NOMO-1 treated with dmso at 0.1 percent for 144 hours (cell line): ENCODE measurements at regions not wholly inside any gene's neighbourhood (a gene's known extent, or its start where the extent isn't known, plus 50 kb on each side); places are given as distances from the start of the nearest gene placed in this dataset.
"Not testable (repeated sequence)": the region's sequence is repeated elsewhere in the genome, so short reads cannot be mapped to it uniquely, and the experiment has no call there.

Experiments
- DNase-seq: peaks from one replicate; lab custom pipeline; 2025; ENCODE audit not compliant: unreplicated experiment; lab: John Stamatoyannopoulos, UW

DNA sequence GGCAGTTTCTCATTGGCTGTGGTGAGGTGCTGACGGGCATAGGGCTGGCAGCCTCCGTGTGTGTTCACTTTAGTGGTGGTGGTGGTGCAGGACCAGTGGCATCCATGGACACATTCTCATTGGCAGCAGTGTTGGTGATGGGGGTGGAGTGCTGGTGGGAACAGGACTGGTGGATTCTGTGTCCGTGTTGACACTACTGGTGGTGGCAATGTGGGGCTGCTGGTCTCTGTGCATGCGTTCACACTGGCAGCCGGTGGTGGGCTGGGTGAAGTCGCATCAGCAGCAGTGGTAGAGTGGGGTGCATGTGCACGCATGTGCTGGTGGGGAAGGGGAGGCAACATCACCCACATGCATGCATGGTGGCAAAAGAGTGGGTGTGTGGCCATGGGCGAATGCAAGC, 1471.4 kb upstream of the PCDH20 start:
- DNase-seq: no peak

DNA sequence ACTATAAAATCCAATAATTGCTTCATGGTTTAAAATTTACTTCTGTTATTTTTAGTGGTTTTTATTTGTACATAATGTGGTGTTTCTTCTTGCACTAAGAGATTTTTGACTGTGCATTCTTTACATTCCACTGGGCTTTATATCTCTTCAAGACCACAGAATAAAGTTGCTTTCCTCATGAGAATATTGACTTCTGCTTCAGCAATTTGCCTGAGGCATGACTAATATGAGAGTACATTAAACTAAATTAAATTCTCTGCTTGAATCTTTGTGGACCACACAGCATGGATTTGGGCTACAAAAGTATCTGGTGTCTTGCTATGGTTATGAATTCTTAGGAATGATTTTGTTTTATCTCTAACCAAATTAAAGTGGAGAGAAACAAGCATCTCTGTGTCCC, 1463.4 kb upstream of the PCDH20 start:
- DNase-seq: no peak

DNA sequence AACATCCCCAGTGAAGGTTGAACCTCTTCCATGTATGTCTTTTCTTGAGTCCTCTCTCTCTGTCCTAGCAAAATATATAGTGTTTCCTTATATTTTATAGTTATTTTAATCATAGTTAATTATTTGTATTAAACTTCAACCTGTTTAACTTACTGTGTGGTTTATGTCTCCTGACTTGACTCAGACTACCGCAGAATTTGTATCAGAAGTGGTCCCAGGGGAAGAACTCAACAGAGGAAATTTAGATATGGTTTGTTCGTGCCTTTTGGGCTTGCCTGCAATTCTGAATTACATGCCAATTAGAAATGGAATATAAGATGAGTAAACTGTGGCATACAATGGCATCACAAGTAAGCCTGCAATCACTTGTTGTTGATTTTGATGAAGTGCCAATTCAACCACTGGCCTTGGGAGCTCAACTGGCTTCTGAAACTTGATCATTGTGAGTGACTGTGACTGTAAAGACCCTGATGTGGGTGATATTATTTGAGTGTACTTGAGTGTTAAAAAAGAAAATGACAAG, 1459.5 kb upstream of the PCDH20 start:
- DNase-seq: no peak

DNA sequence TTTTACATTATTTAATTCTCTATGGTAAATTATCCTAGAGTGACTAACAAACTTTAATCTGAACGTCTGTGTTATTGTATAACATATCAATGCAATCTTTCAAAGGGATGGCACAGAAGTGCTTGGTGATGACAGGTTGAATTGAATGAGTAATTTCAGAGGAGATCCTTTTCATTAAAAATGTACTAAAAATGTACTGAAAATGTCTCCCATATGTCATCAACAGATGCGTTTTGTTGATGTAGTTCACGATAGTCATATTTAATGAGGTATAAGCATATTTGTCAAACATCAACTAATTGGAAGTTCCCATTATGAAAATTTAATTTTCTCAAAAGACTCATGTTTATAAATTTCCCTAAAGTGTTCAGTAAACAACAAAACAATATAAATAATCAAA, 1434.7 kb upstream of the PCDH20 start:
- DNase-seq: no peak

DNA sequence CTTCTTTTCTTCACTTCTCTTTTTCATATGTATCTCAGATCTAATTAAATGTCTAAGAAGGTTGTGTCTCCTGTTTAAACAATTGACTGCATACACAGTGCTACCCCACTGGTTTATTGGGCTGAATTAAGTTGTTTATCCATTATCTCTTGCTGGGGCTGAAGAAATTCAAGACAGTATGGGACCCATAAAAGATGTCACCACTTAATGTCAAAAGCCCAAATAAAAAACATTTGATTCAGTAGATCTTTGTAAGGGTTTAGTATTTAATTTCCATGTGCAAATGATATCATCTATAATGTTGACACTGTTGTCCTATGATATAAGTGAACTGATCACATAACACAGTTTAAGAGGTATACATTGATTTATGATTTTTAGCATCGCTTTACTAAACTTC, 1431.9 kb upstream of the PCDH20 start:
- no peak for DNase-seq

DNA sequence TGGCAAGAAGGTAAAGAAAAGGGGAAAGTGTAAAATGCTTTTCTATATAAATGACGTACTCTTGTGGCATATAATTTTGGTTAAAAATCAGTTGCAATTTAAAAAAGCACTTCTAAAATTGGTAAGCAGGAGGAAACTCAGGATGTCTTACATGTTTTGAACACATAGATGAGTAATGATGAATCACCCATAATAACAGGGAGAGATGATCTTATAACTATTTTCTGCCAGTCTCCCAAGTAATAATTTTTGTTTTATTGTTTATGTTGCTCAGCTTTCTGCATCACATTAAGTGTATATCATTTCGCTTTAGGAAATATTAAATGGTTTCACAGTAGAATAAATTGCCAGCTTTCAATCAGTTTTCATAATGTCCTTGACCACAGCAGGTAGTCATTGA, 1430.7 kb upstream of the PCDH20 start:
- DNase-seq: no peak

DNA sequence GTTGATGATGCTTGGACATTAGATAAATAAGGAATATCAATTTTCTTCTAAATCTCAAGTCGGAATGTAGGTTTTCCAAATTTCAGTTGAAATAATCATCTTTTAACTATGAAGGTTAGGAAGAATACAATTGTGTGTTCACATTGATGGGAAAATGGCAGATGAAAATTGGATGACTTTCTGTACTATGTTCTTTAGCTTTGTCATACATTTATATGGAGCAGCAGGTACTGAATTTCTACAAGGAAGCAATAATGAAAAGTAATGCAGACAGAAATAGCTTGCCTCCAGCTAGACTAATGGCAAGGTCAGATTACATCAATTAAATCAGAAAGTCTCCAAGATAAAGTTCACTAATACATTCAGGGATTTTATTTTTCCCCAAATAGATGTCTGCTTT, 1423.7 kb upstream of the PCDH20 start:
- DNase-seq: no peak

DNA sequence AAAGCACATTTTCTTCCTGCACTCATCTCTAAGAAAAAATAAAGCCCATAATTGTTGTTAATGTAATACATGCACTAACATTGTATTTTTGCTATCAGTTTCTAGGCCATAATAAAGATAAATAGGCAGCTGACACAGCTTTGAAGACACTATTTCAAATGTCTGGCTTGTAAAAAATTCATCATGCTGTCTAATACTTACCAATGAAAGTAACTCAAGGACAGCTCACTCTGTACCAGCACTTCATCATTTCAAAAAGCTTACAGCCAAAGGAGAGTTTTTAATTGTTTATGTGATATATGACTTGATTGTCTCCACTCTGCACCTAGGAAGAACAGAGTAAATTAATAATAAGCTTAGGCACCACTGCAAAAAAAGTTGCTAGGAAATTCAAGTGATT, 1423.3 kb upstream of the PCDH20 start:
- DNase-seq: no peak

DNA sequence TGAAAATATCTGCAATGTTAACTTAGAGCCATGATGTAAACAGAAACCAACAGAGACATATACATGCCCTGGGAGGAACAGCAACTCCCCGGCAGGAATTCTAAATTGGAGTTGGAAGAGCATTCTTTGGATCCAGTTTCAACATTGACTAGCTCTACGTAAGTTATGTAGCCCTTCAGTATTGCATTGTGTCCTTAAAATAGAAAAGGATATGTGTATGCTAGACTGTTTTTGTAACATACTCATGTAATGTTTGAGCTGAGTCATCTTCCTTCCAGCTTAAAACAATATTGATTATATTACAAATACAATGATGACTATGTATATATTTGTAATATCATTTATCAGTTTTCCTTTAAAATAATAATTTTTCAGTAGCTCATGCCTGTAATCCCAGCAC, 1422.2 kb upstream of the PCDH20 start:
- DNase-seq: no peak

DNA sequence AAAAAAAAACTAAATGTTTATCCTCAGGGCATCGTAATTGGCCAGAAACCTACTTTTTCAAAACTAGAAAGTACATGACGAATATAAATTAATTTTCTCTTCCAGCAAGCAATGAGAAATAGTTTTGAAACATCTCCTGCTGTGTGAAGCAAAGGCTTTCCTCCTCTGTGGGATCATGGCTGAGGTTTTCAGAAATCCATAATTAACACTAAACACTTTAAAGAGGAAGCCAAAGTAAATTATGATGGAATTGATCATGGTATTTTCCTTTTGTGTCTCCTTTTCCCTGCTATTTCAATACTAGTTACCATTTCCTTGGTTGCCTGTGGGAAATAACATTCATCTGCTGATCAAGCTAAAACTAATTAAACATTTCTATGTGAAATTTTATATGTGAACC, 1413.8 kb upstream of the PCDH20 start:
- DNase-seq: no peak

DNA sequence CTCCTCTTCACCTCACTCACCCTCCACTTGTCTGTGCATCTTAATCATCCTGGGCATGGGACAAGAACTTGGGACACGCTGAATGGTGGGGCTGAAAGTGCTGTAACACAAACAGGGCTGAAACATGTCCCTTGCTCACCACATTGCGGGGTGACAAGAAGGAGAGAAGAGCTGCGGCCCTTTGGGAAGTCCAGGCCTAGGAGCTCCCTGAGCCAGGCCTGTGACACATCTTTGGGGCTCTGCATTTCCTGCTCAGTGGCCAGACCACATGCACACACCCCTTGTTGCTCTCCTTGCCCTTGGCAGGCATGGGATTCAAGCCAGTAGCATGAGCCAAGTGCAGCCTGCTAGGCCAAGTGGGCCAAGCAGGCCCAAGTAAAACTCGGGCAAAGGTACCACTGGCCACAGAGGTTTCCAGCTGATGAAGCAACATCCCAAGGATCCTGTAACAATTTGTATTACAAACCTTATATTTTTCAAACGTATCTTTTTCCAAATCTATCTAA, 1384.3 kb upstream of the PCDH20 start:
- DNase-seq: no peak

DNA sequence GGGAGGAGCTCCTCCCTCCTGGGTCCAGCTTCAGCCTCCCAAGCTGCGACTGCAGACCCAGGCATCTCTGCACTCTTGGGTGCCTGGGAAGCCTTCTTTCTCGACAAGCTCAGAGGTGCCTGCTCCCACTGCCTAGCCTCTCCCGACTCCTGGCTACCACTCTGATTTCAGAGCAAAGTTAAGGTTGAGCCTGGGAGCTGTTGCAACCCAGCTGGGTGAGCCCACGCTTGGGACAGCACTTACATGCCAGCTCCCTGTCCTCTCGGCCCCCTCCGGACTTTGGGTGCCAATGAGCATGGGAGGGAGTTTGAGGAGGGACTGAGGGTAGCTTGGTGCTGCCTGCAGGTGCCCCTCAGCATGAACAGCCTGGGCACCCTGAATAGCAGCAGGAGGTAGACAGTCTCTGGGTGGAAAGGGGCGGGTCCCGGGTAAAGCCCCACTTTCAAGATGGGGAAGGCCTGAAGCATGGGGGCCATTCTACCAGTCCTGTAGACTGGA, 1383.4 kb upstream of the PCDH20 start:
- DNase-seq: no peak

DNA sequence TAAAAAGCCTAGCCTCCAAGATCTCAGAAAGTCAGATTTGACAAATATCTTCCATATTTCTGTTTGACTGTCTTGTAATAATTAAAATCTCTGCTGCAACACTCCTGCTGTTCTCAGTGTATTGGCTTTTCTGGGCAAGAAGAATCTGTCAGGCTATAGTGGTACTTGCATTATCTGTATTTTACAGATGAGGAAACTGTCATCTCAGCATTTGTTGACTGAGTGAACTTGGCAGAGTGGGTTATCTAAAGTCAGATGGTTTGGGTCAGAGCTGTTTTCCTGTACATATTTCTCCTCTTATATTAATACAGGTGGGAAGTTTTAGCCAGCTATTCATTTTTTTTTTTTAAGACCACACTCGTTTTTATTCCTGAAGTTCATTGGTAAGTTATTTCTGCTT, 1378.2 kb upstream of the PCDH20 start:
- no peak for DNase-seq

DNA sequence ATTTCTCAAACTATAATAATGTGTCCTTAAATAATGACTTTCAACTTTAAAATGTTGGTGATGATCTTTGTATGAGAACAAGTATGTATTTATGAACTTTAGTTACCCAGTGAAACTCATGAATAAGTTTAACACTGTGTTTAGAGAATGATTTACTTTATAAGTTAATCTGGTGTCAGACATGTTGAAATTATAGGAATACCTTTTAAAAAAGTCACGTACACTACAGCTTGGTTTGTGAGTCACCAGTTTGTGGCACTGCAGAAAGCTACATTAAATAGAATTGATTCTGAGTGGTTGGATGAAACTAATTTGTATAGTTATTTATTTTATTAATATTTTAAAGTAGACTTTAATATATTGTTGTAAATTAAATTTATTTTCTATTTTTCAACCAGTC, 1366.2 kb upstream of the PCDH20 start:
- no peak for DNase-seq

DNA sequence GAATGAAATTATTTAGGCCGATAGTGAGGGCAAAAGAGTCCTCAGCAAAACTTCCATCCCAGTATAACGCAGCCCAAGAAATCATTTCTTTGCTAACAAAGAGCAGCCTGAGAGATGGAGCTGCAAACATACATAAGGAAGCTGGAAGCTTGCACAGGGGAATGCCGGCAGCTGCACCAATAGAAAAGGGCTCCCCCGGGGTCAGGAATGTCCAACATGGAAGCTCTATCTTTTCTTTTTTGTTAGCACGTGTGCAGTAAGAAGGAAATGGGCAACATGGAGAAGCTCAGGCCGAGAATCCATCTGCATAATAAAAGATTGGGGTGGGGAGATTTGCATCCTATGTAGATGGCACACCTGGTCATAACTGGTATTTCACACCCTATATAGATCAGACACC, 1363.5 kb upstream of the PCDH20 start:
- DNase-seq: no peak

DNA sequence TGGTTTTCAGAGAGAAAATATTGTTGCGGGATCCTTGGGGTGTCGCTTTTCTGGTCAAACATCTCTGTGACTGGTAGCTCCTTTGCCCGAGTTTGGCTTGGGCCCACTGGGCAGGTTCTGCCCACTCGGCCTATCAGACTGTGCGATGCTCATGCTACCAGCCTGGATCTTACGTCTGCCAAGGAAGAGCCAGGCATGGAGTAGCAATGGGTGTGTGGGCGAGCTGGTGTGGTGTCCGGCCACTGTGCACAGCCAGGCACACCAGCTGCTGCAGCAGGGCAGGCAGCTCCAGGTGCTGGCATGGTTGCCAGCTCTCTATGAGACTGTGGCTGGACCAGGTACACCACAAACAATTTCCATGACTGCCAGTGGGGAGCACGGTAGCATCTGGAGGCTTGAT, 1351.8 kb upstream of the PCDH20 start:
- DNase-seq: no peak

DNA sequence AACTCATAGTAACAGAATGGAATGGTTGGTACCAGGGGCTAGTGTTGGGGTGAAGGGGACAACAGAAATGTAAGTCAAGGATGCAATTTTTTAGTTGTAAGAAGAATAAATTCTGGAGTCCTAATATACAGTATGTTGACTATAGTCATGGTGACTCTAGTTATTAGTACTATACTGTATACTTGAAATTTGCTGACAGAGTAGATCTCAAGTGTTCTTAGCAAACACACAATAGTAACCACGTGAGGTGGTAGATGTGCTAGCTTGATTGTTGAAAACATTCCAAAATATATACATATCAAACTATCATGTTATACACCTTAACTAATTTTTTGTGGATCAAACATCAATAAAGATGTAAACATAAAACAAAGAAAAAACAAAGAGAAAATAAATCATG, 1345.1 kb upstream of the PCDH20 start:
- DNase-seq: no peak

DNA sequence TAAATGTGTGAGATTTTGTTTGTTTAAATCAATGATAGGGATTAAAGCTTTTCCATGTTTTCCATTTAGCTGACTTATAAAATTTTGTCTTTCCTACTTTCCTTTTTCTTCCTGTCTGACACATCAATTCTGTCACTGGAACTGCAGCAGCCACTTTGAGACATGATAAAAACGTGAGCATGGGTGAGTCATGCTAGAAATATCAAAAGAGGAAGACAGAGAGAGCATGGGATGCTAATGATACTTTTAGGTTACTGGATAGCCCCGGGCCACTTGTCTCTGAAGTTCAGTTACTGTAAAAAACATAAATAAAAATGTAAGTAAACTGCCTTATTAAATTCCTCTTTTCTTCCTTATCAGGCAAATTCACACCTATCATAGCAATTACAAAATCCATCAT, 1332.0 kb upstream of the PCDH20 start:
- no peak for DNase-seq

DNA sequence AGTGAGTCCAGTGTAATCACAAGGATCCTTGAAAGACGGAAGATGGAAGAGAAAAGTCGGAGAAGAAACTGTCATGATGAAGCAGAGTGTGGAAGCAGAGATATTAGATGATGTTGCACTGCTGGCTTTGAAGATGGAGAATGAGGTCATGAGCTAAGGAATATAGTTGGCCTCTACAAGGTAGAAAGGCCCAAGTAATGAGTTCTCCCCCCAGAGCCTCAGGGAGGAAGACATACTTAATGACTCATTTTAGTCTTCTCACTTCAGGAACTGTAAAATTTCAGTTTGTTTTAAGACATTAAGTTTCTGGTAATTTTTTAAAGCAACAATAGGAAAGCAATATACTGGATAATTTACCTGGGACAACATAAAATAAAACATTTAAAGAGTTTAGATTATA, 1331.5 kb upstream of the PCDH20 start:
- DNase-seq: no peak

DNA sequence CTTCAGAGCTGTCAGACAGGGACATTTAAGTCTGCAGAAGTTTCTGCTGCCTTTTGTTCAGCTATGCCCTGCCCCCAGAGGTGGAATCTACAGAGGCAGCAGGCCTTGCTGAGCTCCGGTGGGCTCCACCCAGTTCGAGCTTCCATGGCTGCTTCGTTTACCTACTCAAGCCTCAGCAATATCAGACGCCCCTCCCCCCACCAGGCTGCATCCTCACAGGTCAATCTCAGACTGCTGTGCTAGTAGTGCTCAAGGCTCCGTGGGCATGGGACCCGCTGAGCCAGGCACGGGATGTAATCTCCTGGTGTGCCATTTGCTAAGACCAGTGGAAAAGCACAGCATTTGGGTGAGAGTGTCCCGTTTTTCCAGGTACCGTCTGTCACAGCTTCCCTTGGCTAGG, 1314.1 kb upstream of the PCDH20 start:
- not testable (repeated sequence) for DNase-seq

DNA sequence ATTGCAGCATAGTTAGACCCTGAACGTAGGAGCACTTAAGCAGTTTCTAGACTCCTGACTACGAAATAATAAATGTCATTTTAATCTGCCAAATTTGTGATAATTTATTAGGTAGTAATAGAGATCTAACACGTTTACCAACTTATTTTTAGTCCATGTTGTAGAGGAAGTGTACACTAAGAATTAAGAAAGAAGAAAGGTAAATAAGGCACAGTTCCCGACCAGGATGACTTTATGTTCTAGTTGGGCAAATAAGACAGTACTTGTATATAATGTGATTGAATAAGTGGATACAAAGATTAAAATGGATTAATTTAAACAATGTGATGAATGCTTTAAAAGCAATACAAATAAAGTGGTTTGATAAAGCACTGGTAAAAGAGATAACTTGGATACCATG, 1306.2 kb upstream of the PCDH20 start:
- DNase-seq: no peak

DNA sequence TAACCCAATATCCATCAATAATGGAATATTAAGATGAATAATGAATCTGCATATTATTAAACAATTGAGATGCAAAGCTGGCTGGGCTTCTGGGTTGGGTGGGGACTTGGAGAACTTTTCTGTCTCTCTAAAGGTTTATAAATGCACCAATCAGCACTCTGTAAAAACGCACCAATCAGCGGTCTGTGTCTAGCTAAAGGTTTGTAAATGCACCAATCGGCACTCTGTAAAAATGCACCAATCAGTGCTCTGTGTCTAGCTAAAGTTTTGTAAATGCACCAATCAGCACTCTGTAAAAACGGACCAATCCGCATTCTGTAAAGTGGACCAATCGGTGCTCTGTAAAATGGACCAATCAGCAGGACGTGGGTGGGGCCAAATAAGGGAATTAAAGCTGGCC, 1296.3 kb upstream of the PCDH20 start:
- not testable (repeated sequence) for DNase-seq

DNA sequence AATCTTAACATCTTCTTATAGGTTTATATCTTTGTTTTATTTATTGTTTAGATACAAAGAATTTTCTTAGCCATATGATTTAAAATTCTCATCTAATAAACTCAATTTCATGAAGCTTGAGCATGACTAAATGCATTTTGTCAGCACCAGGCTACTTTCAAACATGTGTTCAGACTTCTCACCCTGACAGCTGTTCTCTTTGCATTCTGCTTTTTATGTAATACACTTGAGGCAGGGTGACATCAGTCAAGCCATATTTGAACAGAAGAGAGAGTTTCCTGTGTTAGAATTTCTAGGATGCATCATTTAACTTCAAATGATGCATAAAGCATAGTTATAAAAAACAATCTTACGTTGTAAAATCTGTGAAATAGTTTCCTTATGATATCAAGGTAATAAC, 1295.1 kb upstream of the PCDH20 start:
- DNase-seq: no peak

DNA sequence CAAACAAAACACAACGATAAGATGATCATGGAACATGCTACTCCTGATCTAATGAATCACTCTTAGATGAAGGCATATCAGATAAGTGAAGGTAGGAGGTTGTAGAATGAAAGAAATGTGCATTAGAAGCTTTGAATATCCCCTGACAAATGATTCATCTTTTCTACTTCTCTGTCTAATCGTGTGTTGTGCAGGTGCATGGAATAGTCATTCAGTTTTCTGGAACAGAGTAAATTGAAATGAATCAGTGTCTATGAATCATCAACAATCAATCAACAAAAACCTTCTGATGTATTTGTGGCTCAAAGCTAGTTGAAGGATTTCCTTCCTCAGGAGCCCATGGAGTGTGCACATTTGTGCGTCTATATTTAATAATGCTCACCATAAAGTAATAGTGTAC, 1290.4 kb upstream of the PCDH20 start:
- DNase-seq: no peak
